ENCODE measurements at regions not wholly inside any gene's neighbourhood (a gene's known extent, or its start where the extent isn't known, plus 50 kb on each side); places are given as distances from the start of the nearest gene placed in this dataset.
"Not testable (repeated sequence)": the region's sequence is repeated elsewhere in the genome, so short reads cannot be mapped to it uniquely, and the experiment has no call there.

DNA sequence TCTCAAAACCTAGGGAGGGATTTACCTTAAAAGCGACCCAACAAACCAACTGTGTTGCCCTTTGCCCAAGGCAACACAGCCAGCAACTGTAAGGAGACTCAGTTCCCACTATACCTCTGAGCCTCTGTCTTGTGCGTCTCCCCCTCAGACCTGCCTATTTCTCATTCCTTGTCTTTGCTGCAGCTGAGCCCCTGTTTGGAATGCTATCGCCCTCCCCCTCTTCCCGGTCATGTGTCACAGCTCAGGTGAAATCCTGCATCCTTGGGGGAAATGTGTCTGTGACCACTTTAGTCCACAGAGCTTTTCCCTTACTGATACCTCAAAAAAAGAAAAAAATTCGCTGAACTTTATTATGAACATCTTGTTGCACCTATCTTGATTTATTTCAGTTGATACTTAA lies 52.0 kb upstream of the LRIG1 start:
- no peak for DNase-seq (ENCODE audit: low read depth in 4 of 4, low spot score in 1 of 4)

DNA sequence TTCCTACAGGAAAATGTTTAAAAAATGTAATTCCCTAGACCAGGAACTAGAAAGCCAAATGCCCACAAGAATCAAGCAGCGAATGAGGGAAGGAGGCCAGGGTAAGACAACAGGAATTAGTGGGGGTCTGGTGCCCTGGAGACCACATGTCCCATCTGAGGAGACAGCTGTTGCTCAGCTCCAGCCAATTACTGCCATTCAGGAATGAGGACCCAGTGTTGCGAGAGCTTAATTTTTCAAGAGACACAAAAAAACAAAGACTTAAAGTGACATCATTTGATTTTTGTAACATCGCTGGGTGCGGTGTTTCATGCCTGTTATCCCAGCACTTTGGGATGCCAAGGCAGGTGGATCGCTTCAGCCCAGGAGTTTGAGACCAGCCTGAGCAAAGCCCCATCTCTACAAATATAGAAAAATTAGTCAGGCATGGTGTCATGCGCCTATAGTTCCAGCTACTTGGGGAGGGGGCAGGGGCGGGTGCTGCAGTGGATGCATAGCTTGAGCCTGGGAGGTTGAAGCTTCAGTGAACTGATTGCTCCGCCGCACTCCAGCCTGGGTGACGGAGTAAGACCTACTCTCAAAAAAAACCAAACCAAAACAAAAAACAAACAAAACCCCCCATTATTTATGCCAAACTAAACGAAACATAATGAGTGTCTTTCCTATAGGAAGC lies 52.8 kb upstream of the LRIG1 start:
- no peak for DNase-seq (ENCODE audit: low read depth in 4 of 4, low spot score in 1 of 4)

DNA sequence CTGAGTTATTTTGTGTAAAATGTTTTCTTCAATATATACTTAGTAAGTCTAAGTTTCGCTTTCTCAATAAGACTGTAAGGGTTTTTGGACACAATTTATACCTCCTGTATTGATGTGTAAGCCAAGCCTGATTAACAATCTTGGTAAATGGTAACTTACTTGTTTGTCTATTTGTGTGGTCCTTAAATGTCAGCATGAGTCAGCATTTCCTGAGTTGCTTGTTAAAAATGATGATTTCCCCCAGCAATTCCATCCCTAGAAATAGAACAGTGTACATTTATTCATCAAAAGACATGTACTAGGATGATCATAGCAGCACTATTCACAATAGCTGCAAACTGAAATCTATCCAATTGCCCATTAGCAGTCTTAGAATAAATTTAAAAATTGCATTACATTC lies 53.4 kb upstream of the LRIG1 start:
- DNase-seq (ENCODE audit: low read depth in 4 of 4, low spot score in 1 of 4), result no peak

DNA sequence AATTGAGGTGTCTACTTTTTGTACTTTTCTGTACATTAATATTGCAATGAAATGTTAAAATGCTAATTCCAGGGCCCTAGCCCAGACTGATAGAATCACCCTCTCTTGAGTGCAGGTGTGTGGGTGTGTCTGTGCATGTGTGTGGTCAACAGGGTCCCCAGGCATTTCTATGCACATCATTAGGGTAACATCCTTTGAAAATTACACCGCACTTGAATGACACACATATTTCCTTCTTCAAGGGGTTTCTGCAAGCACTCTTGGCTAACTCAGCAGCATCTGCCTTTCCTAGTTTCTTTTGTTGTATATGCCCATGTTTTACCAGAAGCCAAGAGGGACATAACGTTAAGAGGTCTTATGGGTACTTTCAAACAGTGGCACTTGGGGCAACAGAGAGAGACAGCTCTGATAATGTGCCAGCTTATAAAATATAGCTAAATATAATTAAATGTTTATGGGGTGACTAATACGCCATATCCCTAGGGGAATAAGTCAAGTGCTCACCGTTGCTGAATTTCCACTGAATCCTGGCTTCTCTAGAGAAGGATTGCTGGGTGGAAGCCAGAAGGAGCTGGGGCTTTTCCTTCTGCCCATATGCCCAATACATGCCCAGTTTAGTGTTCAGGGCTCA lies 54.5 kb upstream of the LRIG1 start:
- DNase-seq (ENCODE audit: low read depth in 4 of 4, low spot score in 1 of 4), result no peak

DNA sequence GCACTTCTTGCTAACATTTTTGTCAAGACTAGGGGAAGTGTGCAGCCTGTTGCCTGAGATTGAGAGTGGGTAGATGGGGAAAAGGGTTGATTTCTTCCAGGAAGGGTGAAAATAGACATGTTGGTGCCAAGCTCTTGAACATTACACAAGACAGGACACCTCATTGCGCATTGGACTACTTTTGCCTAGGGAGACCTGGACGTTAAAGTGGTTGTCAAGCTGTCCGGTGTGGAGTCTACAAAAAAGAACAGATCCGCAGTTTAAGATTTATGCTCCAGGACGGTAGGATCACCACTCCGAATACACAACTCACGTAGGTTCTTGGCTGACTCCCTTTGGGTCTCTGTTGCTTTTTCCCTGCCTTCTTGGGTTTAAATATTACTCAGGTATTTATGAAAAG lies 56.3 kb upstream of the LRIG1 start:
- DNase-seq (ENCODE audit: low read depth in 4 of 4, low spot score in 1 of 4), result no peak

DNA sequence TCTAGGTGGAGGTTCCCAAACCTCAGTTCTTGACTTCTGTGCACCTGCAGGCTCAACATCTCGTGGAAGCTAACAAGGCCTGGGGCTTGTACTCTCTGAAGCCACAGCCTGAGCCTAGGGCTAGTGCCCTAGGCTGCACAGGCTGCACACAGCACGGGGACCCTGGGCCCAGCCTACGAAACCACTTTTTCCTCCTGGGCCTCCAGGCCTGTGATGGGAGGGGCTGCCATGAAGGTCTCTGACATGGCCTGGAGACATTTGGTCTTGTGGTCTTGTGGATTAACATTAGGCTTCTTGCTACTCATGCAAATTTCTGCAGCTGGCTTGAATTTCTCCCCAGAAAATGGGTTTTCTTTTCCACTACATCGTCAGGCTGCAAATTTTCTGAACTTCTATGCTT lies 59.1 kb upstream of the LRIG1 start:
- not testable (repeated sequence) for DNase-seq (ENCODE audit: low read depth in 4 of 4, low spot score in 1 of 4)

DNA sequence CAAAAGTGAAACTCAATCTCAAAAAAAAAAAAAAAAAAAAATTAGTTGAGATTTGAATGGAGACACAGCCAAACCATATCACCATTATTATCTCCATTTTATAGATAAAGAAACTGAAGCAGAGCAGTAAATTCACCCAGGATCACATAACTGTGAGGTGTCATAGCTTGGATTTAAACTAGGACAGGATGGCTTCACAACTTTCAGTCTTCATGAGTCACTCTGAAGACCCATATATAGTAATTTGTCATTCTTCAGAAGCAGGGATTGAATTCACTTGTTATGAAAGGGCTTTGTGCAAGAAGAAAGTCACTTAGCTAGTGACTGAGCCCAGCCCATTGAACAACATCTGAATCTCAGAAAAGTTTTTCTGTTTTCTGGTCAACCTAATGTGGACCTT lies 60.5 kb upstream of the LRIG1 start:
- DNase-seq (ENCODE audit: low read depth in 4 of 4, low spot score in 1 of 4), result no peak

DNA sequence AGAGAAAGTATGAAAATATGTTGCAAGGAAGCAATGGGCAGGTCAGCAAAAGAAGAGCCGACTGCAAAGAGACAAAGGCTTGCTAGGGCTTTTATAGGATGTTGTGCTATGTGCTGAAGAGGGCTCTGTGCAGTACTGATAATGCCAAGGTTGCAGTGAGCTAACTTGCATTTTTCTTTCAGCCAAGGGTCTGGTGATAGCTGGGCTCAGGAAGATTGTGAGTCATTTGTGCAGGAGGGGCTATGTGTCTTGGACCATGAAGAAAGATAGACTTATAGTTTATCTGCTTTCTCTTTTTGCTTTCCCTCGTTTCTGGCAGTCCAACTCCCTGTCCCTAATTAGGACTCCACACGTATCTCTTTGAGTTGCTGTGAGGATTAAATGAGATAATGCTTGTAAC lies 64.5 kb upstream of the LRIG1 start:
- DNase-seq (ENCODE audit: low read depth in 4 of 4, low spot score in 1 of 4), result no peak

DNA sequence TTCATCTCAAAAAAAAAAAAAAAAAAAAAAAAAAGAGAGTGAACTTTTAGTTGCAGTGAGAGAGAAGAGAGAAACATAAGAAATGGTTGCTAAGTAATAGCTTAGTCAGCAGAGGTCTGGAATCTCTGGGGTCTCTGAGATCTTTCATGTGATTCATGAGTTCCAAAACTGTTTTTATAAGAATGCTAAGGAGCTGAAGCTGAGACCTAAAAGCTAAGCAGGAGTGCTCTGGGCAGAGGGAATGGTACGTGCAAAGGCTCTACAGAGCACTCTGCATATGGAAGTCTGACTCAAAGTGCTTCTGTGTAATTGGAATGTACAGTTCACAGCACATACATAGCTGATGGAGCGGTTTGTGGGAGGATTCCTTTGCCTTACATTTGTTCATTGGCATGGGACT lies 66.3 kb upstream of the LRIG1 start:
- DNase-seq (ENCODE audit: low read depth in 4 of 4, low spot score in 1 of 4), result no peak

DNA sequence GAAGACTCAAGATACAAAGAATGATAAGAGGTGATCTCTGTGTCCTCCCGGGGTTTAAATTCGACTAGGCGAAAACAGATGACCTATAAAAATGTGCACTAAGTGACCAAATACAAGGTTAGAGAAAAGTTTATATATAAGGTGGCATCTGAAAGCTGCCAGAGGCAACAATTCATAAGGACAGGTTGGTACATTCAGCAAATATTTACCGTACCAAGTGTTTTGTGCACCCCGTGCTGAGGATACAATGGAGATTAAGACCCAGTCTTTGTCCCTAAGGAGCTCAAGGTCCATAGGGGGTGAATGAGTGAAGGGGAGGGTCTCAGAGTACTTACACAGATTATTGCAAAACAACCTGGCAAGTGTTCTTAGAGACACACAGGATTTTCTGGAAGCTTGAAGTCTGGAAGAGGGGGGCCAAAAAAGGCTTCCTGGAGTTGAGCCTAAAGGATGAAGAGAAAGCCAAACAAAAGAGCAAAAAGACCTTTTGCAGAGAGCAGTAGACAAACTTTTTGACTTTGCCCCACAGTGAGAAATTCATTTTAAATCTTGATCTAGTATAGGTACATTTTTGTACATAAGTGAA lies 71.4 kb upstream of the LRIG1 start:
- DNase-seq (ENCODE audit: low read depth in 4 of 4, low spot score in 1 of 4), result no peak

DNA sequence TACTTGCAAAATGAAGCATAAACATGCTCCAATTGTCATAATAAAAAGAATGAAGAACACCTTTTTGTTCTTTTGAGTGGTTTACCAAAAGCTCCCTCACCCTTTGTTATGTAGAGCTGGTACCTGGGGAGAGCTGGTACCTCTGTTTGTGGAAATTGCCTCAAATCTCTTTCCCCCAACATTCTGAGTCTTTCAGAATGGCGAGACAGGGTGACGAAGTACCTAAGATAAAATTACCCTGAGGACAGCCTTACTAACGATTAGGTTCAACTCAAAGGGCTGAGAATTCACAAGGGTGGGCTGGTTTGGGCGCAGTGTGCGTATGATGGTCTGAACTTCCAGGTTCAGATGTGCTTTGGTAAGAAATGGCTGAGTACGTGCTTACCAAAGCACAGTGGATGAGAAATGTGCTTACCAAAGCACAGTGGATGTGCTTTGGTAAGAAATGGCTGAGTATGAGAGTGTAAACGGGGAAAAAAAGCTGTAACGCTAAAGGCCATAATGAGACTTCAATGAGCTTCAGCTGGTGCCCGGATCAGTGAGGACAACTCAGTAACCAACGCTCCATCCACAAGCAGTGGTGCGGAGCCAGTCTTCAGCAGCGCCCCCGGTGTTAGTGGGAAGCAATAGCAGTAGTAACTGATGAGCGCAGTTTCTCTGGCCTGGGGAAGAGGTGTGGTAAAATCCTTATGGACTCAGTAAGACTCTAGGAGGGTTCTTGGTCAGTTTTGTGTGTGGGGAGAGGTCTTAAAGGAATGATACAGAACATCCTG lies 72.3 kb upstream of the LRIG1 start:
- no peak for DNase-seq (ENCODE audit: low read depth in 4 of 4, low spot score in 1 of 4)

DNA sequence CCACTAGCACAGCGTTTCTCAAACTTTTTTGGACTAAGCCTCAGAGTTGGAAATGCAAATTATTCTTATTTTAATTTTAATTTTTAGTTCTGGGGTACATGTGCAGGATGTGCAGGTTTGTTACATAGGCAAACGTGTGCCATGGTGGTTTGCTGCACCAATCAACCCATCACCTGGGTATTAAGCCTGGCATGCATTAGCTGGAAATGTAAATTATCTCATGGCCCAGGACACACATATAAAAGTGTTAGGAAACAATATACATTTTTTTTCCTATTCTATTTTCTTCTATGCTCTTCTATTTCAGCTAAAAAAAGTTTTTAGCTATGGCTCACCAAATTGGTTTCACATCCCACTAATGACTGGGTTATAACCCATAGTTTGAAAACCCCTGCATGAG lies 73.3 kb upstream of the LRIG1 start:
- no peak for DNase-seq (ENCODE audit: low read depth in 4 of 4, low spot score in 1 of 4)

DNA sequence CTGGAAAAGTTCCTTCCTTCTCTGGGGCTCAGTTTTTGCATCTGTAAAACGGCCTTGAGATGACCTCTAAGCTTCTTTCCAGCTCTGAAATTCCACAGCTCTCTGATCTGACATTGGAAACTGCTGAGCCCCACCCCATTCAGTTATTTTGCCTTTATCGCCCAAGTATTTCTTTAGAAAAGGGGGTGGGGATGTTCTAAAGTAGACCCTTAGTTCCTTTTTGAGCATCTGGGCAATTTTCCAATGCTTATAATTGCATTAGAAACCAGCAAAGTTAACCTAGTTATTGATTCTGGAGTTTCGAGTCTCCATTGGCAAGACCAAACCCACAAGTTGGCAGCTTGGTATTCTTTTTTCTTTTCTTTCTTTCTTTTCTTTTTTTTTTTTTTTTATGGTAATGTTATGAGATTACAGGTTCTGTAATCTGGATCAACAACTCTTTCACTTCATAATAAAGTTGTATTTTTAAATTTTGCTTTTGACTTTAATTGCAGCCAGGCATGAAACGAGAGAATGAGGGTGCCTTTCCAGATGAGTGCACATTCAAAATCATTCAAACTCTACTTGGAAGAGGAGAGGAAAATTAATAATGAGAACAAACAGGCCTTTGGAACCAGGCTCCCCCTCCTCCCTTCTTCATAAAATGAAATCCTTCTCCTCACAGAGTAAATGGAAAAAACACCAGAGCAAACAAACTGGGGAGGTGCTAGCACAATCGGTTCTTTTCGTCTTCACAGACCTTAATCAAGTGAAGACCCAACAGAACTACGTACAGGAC lies 76.8 kb upstream of the LRIG1 start:
- DNase-seq (ENCODE audit: low read depth in 4 of 4, low spot score in 1 of 4), result no peak

DNA sequence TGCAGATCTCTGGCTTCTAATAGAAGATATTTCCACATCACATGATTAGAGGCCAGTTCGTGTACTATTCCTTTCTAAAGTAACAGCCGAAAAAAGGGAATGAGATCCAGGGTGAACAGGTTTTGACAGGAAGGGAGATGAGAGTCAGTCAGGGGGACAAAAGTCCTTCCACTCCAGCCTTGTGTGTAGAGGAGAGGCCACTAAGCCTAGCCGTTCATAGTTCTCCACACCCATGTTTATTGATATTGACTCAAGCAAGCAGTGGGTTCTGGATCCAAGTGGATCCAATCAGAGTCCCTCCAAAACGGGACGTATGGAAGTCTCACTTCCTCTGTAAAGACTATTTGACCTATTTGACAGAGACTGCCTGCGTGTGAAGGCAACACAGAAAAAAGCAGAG lies 80.4 kb upstream of the LRIG1 start:
- no peak for DNase-seq (ENCODE audit: low read depth in 4 of 4, low spot score in 1 of 4)

DNA sequence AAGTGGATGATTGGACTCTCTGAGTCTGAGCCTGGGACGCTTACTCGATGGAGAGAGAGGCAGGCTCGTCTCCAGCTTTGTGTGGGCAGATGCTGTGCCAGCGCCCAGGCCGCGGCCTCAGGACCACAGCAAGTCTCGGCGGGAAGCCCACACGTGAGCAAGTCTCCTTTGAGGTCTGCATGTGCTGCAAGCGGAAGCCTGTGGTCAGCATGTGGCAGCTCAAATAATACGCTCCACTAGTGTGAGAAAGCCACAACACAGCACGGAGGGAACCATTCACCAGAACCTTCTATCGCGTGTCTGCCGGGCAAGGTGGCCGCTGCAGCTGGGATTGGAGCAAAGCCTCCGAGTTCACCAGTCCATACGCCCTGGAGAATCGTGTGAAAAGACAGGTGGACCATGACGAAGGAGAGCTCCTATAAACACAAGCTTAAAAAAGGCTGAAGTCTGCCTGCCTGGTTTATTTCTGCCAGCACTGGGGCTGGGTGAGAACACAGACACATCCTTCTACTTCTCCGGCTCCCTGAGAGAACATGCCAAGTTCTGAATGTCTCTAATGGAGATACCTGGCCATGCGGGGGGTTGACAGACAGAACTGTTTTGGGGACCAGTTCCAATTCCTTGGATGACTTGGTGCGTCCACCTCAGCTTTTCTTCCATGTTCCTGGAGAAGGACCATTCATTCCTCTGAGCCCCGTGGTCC lies 82.0 kb upstream of the LRIG1 start:
- peak in 3 of 4 experiments; percentile 2 to 6 (median 5) for DNase-seq (ENCODE audit: low read depth in 4 of 4, low spot score in 1 of 4)

DNA sequence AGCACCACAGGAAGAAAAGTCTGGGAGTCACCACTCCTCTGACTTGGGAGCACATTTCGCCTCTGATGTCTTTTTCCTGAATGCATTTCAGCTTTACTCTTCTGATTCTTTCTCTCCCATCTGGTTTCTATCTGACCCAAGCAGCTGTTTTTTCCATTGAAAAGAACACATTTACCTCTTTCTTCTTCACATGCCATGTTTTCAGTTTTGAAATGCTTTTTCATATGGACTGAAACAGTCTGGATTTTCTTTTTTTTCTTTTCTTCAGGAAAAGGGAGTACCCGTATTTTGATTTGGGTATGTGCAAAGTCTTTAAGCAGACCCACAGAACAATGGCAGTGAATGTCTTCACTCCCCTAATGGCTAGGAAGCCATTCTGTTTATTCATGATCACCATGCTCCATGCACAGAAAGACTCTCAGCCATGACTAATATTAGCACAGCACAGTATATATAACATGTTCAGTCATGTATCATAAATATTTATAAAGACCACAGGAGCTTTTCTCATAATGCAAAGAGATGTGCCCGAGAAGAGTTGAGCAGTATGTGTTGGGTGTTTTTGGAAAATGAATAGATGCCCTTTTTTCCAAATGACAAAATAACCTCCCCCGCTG lies 82.7 kb upstream of the LRIG1 start:
- no peak for DNase-seq (ENCODE audit: low read depth in 4 of 4, low spot score in 1 of 4)

DNA sequence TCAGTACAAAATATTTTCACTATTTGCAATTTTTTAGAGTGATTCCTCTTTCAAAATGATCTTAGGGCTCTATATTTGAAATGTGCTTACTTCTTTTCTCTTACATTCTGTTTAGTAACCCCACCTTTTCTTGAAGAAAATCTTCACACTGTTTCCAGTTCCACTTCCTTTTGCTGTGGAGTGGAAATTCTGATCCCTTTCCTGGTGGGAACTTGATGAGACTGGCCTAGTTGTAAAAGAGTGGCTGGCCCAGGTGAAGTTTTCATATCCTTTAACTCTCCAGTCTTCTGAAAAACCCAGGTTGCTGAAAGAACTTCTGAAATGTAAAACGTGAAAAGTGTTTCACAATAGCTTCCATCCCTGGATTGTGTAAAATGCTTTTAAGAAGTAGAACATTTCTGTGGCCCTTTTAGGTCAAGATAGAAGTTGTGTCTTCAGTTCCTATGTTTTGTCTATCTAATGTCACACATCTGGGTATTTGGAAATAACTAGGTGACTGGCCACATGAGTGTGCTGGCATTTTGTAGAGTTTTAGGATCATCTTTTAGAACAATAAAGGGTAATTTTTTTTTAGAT lies 84.8 kb upstream of the LRIG1 start:
- DNase-seq (ENCODE audit: low read depth in 4 of 4, low spot score in 1 of 4), result no peak

DNA sequence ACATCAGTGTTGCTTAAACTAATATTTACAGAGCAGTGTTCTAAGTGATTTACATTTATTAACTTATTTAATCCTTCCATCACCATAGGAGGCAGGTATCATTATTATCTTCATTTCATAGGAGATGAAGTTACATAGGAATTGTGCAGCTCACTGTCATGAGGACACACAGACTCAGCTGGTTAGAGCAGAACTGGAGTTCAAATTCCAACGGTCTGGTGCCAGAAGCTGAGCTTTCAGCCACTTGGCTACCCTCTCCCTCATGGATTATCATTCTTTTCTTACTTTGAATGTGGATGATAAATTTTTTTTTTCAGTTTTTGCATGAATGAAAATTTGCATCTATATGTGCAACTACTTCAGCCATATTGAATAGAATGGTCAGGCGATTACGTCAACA lies 86.0 kb upstream of the LRIG1 start:
- no peak for DNase-seq (ENCODE audit: low read depth in 4 of 4, low spot score in 1 of 4)

DNA sequence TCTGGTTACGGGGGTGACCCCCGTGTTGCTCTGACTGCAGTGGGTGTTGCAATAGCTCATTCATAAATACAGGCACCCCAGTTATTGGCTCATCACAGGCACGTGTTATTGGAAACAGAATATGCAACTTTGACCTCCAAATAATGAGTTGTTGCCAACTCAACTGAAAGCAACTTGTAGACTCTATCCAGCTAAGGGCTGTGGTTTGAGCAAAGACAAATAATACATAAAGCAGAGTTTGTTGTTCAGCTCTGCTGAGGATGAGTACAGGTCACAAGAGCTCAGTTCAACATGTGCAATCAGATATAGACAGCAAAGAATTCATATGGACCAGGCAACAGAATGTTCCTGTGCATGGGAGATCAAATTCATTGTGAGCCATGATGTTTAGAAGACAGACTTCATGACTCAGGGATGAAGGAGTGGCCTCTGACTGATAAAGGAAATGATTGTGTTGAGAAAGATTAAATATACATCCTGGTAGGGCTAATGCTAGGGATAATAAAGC lies 87.6 kb upstream of the LRIG1 start:
- no peak for DNase-seq (ENCODE audit: low read depth in 4 of 4, low spot score in 1 of 4)
